Fibroblast of pulmonary artery (primary cell): ENCODE measurements at regions not wholly inside any gene's neighbourhood (a gene's known extent, or its start where the extent isn't known, plus 50 kb on each side); places are given as distances from the start of the nearest gene placed in this dataset.

Experiments
- DNase-seq: peaks from one replicate; pipeline ENCODE4 v3.0.0-alpha.2; 2010; ENCODE audit warnings: low read depth
- H3K4me3 ChIP-seq: replicated peaks from 2 replicates; pipeline ENCODE4 v1.5.1; 2011; ENCODE audit warnings: low read depth, mild to moderate bottlenecking, control low read depth, low read length, moderate library complexity
- CTCF ChIP-seq: IDR thresholded peaks from 2 replicates; pipeline ENCODE4 v1.5.1; 2011; ENCODE audit warnings: mild to moderate bottlenecking, control low read depth, low read length, inconsistent platforms; ENCODE audit errors: missing control alignments

- DNase-seq, result no peak
- H3K4me3 ChIP-seq, result no peak overlapping the region
- no peak for TF ChIP-seq CTCF
Measured at GRCh38 chr3:67783281-67784250, 129.2 kb upstream of the SUCLG2 start.

DNA sequence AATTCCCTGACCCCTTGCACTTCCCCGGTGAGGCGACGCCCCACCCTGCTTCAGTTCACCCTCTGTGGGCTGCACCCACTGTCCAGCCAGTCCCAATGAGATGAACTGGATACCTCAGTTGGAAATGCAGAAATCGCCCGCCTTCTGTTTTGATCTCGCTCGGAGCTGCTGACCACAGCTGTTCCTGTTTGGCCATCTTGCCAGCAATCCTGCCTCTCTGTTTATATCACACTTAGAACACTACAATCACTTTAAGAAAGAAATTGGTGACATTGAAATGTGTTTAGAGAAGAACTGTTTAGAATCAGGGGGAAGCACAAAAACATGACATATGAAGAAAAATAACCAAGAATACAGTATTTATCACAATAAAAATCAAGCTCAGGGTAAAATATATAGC is 127.5 kb upstream of the SUCLG2 start:
- no peak for TF ChIP-seq CTCF
- DNase-seq, result no peak

DNA sequence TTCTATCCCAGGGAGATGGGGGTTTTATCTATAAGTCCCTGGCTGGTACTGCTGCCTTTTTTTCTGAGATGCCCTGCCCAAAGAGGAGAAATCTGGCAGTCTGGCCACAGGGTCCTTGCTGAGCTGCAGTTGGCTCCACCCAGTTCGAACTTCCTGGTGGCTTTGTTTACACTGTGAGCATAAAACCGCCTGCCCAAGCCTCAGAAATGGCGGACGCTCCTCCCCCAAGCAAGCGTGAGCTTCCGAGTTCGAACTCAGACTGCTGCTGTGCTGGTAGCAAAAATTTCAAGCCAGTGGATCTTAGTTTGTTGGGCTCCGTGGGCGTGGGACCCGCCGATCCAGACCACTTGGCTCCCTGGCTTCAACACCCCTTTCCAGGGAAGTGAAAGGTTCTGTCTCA is 126.8 kb upstream of the SUCLG2 start:
- no peak for TF ChIP-seq CTCF
- no peak overlapping the region for H3K4me3 ChIP-seq
- DNase-seq, result no peak

More for the DNA sequence above, 127.5 kb upstream of the SUCLG2 start:
- H3K4me3 ChIP-seq, result no peak overlapping the region

- H3K4me3 ChIP-seq, result no peak overlapping the region
- TF ChIP-seq CTCF, result no peak
- no peak for DNase-seq
Measured at GRCh38 chr3:67774676-67775075, 120.3 kb upstream of the SUCLG2 start.

- peak; percentile 2 for DNase-seq
- TF ChIP-seq CTCF, result no peak
- H3K4me3 ChIP-seq, result no peak overlapping the region
Measured at GRCh38 chr3:67765575-67765974, 111.2 kb upstream of the SUCLG2 start.

DNA sequence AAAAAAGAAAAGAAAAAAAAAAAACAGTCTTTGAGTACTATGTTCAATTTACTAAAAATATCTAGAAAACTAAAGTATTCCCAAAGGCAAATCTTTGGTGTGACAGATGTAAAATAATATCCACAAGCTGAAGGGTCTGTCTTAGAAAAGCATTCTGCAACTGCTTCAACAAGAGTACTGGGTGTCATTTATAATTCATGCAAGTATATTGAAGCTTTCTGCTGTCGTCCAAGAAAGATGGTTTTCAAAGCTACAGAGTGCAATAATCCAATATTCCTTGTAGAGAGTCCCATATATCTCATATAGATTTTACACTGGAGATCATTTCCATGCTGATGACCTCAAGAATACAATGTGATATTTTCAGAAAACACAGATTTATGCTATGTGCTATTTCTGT is 90.9 kb upstream of the SUCLG2 start:
- no peak for DNase-seq
- no peak for TF ChIP-seq CTCF
- H3K4me3 ChIP-seq, result no peak overlapping the region

- no peak overlapping the region for H3K4me3 ChIP-seq
- TF ChIP-seq CTCF, result no peak
- DNase-seq, result no peak
Measured at GRCh38 chr3:67744699-67745098, 90.3 kb upstream of the SUCLG2 start.
